IPS DF 6.9 (cell line): ENCODE measurements at regions not wholly inside any gene's neighbourhood (a gene's known extent, or its start where the extent isn't known, plus 50 kb on each side); places are given as distances from the start of the nearest gene placed in this dataset.

Experiments used
- DNase-seq: peaks from one replicate; pipeline ENCODE4 v3.0.0-alpha.2; 2013; ENCODE audit warnings: low read depth, low spot score
- H3K27ac ChIP-seq: one replicate; pipeline ENCODE4 v1.5.1; 2013; ENCODE audit warnings: low read length, control low read depth
- H3K27me3 ChIP-seq: 2 replicates; pipeline ENCODE4 v1.6.1; 2013; ENCODE audit warnings: mild to moderate bottlenecking, low read length; ENCODE audit not compliant: control insufficient read depth, insufficient read depth
- H3K36me3 ChIP-seq: 2 replicates; pipeline ENCODE4 v1.6.1; 2013; ENCODE audit warnings: low read length; ENCODE audit not compliant: control insufficient read depth, insufficient read depth
- H3K4me1 ChIP-seq: 2 replicates; pipeline ENCODE4 v1.6.1; 2013; ENCODE audit warnings: low read length; ENCODE audit not compliant: control insufficient read depth, insufficient read depth
- H3K4me3 ChIP-seq: 2 replicates; pipeline ENCODE4 v1.5.1; 2013; ENCODE audit warnings: mild to moderate bottlenecking, low read length
- H3K9me3 ChIP-seq: 2 replicates; pipeline ENCODE4 v1.6.1; 2013; ENCODE audit warnings: low read length, inconsistent platforms; ENCODE audit not compliant: control insufficient read depth, insufficient read depth
- WGBS: extraction: QIAGEN DNeasy Blood & Tissue Kit; methylation state at CpG from one replicate; pipeline ENCODE4 v1.1.7; 2013; ENCODE audit warnings: mixed read lengths, missing lambda C conversion rate; ENCODE audit not compliant: insufficient read length, insufficient coverage; 5-methylcytosine and 5-hydroxymethylcytosine counted together

- DNase-seq, result no peak
- no peaks in the 10 kb centered on the region for H3K27me3 ChIP-seq
- no peaks in the 10 kb centered on the region for H3K36me3 ChIP-seq
- peaks cover 2% of the 10 kb centered on the region; the same call in 1 of the 2 replicates for H3K9me3 ChIP-seq
- H3K4me3 ChIP-seq, result no peak overlapping the region
- H3K27ac ChIP-seq, result no peak overlapping the region
- no peaks in the 10 kb centered on the region; the same call in 1 of the 2 replicates for H3K4me1 ChIP-seq
- no CpG with 5 or more reads among the region's 1 CpG for WGBS
Measured at GRCh38 chr17:54839447-54839846, 61.2 kb upstream of the TOM1L1 start.

- no peaks in the 10 kb centered on the region for H3K36me3 ChIP-seq
- no peak for DNase-seq
- no peak overlapping the region for H3K4me3 ChIP-seq
- WGBS, result no CpG with 5 or more reads among the region's 4 CpGs
- H3K27ac ChIP-seq, result no peak overlapping the region
- no peaks in the 10 kb centered on the region; the same call in 1 of the 2 replicates for H3K4me1 ChIP-seq
- peaks cover 2% of the 10 kb centered on the region; the same call in 1 of the 2 replicates for H3K9me3 ChIP-seq
- no peaks in the 10 kb centered on the region for H3K27me3 ChIP-seq
Measured at GRCh38 chr17:54840885-54841591, 59.6 kb upstream of the TOM1L1 start.

- Histone ChIP-seq H3K4me1 (no peaks in the 10 kb centered on the region; the same call in 1 of the 2 replicates), H3K36me3 (no peaks in the 10 kb centered on the region), H3K27ac (no peak overlapping the region), H3K9me3 (no peaks in the 10 kb centered on the region), H3K27me3 (no peaks in the 10 kb centered on the region), H3K4me3 (no peak overlapping the region)
- no CpG with 5 or more reads among the region's 2 CpGs for WGBS
- DNase-seq, result no peak
Measured at GRCh38 chr17:54841656-54842055, 59.0 kb upstream of the TOM1L1 start.

GRCh38 chr17:54844233-54844632, 56.4 kb upstream of the TOM1L1 start:
- H3K4me3 ChIP-seq, result no peak overlapping the region
- no peak for DNase-seq
- no peaks in the 10 kb centered on the region for H3K4me1 ChIP-seq
- H3K27me3 ChIP-seq, result no peaks in the 10 kb centered on the region
- H3K9me3 ChIP-seq, result no peaks in the 10 kb centered on the region
- no peaks in the 10 kb centered on the region for H3K36me3 ChIP-seq
- WGBS, result no CpG with 5 or more reads among the region's 5 CpGs
- H3K27ac ChIP-seq, result no peak overlapping the region

GRCh38 chr17:54848368-54848987, 52.2 kb upstream of the TOM1L1 start:
- no peaks in the 10 kb centered on the region for H3K36me3 ChIP-seq
- H3K4me3 ChIP-seq, result no peak overlapping the region
- no peak overlapping the region for H3K27ac ChIP-seq
- H3K4me1 ChIP-seq, result no peaks in the 10 kb centered on the region
- no peak for DNase-seq
- no CpG with 5 or more reads among the region's 2 CpGs for WGBS
- no peaks in the 10 kb centered on the region for H3K27me3 ChIP-seq
- no peaks in the 10 kb centered on the region for H3K9me3 ChIP-seq

- WGBS, result no CpG with 5 or more reads among the region's 6 CpGs
- Histone ChIP-seq H3K9me3 (no peaks in the 10 kb centered on the region), H3K4me1 (no peaks in the 10 kb centered on the region), H3K27ac (no peak overlapping the region), H3K36me3 (no peaks in the 10 kb centered on the region), H3K4me3 (no peak overlapping the region), H3K27me3 (no peaks in the 10 kb centered on the region)
- DNase-seq, result no peak
Measured at GRCh38 chr17:54849660-54850059, 51.0 kb upstream of the TOM1L1 start.
